Fibroblast of pulmonary artery (primary cell): ENCODE measurements at regions not wholly inside any gene's neighbourhood (a gene's known extent, or its start where the extent isn't known, plus 50 kb on each side); places are given as distances from the start of the nearest gene placed in this dataset.

ENCODE experiments used
- DNase-seq: peaks from one replicate; pipeline ENCODE4 v3.0.0-alpha.2; 2010; ENCODE audit warnings: low read depth
- H3K4me3 ChIP-seq: replicated peaks from 2 replicates; pipeline ENCODE4 v1.5.1; 2011; ENCODE audit warnings: low read depth, mild to moderate bottlenecking, control low read depth, low read length, moderate library complexity
- TF ChIP-seq, protein P1 (sequence below): IDR thresholded peaks from 2 replicates; pipeline ENCODE4 v1.5.1; 2011; ENCODE audit warnings: mild to moderate bottlenecking, control low read depth, low read length, inconsistent platforms; ENCODE audit errors: missing control alignments

DNA sequence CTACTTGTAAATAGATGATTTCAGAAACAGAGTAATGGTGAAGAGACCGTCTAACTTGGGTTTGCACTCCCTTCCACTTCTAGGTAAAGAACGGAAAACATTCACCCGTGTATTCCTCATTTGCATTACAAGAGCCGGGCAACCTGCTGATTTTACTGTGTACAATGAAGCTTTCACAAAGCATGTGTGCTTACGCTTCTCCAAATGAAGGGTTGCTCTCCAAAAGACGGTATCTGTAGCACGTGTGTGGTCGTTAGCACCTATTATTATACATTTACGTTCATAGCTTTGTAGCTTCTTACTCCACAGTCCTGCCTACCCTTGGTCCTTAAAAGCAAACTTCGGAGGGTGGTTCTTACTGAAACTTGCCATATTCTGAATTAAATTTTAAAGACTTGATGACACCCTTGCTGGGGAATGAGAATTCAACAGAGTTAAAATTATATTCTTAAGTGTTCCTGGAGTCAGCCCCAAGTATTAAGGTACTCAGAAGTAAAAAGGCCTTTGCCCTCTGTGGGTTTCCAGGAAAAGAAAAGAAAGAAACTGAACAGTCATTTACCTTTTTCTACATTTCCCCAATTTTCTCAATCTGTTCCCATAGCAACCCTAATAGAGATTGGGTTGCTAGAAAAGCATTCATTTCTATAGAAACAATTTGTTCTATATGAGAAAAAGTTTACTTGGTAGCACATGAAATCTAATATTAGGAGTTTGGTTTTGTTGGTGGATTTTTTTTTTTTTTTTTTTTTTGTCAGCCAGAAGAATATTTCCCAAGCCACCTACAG, 61.9 kb upstream of the KCNG1 start:
- DNase-seq: no peak
- TF ChIP-seq, protein P1, sequence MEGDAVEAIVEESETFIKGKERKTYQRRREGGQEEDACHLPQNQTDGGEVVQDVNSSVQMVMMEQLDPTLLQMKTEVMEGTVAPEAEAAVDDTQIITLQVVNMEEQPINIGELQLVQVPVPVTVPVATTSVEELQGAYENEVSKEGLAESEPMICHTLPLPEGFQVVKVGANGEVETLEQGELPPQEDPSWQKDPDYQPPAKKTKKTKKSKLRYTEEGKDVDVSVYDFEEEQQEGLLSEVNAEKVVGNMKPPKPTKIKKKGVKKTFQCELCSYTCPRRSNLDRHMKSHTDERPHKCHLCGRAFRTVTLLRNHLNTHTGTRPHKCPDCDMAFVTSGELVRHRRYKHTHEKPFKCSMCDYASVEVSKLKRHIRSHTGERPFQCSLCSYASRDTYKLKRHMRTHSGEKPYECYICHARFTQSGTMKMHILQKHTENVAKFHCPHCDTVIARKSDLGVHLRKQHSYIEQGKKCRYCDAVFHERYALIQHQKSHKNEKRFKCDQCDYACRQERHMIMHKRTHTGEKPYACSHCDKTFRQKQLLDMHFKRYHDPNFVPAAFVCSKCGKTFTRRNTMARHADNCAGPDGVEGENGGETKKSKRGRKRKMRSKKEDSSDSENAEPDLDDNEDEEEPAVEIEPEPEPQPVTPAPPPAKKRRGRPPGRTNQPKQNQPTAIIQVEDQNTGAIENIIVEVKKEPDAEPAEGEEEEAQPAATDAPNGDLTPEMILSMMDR: no peak
- H3K4me3 ChIP-seq: no peak overlapping the region

DNA sequence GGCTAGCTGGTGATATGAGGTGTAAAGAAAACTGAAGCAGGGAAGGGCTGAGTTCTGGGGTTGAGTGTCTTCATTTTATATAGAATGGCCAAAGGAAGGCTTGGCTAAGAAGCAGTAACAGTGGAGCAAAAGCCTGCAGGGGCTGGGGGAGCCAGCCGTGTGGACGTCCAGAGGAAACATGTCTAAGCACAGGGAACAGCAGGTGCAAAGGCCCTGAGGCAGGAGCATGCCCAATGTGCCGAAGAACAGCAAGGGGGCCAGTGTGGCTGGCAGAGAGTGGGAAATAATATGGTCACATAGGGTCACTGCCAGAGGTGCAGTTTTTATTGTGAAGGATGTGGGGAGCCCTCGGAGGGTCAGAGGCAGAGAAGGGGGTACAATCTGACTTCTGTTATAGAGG, 60.5 kb upstream of the KCNG1 start:
- no peak for DNase-seq
- TF ChIP-seq, protein P1: no peak
- no peak overlapping the region for H3K4me3 ChIP-seq

DNA sequence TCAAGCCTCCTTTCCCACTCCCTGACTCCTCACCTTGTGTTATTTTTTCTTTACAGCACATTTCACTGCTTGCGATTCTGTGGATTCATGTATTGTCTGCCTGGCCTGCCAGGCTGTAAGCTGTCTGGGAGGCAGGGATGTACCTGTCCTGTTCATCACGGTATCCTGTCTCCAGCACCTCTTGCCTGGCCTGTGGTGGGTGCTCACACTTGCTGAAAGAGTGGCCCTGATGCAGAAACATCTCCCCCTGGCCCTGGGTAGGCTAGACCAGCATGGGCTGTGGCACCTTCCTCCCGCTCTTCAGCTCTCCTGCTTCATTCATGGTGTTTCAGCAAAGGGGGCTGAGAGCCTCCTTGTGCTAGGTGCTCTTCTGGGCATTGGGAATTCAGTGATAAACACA, 60.1 kb upstream of the KCNG1 start:
- no peak overlapping the region for H3K4me3 ChIP-seq
- TF ChIP-seq, protein P1: no peak
- DNase-seq: no peak

DNA sequence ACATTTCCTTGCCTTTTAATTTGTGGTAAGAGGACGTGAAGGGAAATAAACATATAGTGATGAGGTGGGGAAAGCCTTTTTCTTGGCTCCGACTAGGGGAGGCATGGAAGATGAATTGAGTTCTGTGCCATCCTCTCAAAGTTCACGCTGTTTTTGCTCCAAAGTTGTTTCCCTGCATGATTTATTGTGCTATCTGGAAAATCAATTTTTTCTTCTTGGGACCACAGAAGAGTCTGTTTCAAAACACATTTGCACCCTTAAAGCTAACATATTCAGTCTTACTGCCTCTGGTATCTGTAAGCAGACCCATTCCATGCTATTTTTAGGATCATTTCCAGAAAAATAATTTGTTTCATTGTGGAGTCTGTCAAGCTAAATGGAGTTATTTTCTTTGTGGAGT, 57.6 kb upstream of the KCNG1 start:
- no peak overlapping the region for H3K4me3 ChIP-seq
- TF ChIP-seq, protein P1: no peak
- no peak for DNase-seq

DNA sequence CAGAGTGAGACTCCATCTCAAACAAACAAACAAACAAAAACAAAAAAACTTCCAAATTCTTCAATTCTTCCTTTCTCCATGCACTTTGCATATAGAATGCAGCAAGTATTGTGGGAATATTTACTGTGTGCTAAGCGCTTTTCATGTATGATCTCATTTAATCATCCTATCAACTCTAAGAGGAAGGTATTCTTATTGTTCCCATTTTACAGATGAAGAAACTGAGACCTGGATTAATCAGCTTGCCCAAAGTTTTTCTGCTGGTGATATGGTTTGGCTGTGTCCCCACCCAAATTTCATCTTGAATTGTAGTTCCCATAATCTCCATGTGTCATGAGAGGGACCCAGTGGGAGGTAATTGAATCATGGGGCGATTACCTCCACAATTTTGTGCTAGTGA, 56.6 kb upstream of the KCNG1 start:
- TF ChIP-seq, protein P1: no peak
- no peak for DNase-seq
- H3K4me3 ChIP-seq: no peak overlapping the region

DNA sequence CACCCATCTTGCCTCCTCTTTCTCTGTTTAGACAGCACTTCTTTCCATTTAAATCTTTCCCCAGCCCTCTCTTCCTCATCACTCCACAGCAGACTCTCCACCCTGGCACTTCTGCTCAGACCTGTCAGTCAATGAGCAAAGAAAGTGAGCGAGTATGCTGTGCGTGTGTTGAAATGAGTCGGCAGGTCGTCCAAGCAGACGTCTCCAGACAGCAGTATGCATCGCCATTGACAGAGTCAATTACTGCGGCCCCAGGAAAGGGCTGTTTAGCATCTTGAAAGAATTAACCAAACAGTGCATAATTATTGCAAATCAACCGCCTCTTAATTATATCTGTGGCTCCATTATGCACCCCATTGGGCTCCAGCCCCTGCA, 54.8 kb upstream of the KCNG1 start:
- H3K4me3 ChIP-seq: no peak overlapping the region
- DNase-seq: no peak
- TF ChIP-seq, protein P1: no peak
